DMS114 treated with DMSO at 0.1 percent for 48 hours (cell line): ENCODE measurements at regions not wholly inside any gene's neighbourhood (a gene's known extent, or its start where the extent isn't known, plus 50 kb on each side); places are given as distances from the start of the nearest gene placed in this dataset.
"Not testable (repeated sequence)": the region's sequence is repeated elsewhere in the genome, so short reads cannot be mapped to it uniquely, and the experiment has no call there.

Experiments used
- DNase-seq: peaks from one replicate; lab custom pipeline; 2025; ENCODE audit not compliant: unreplicated experiment; lab: John Stamatoyannopoulos, UW

GRCh38 chr4:125590158-125590557, 275.4 kb downstream of the FAT4 start:
- no peak for DNase-seq

- no peak for DNase-seq
These were observed 276.5 kb downstream of the FAT4 start for GRCh38 chr4:125591290-125591689.

GRCh38 chr4:125594056-125594602, 279.4 kb downstream of the FAT4 start:
- no peak for DNase-seq

GRCh38 chr4:125605926-125606325, 291.2 kb downstream of the FAT4 start:
- not testable (repeated sequence) for DNase-seq

- DNase-seq = no peak
These were observed 305.5 kb downstream of the FAT4 start for GRCh38 chr4:125620066-125620860.

- no peak for DNase-seq
These were observed 310.2 kb downstream of the FAT4 start for GRCh38 chr4:125624951-125625350.

- no peak for DNase-seq
These were observed 312.2 kb downstream of the FAT4 start for GRCh38 chr4:125626946-125627345.

GRCh38 chr4:125639182-125639621, 324.4 kb downstream of the FAT4 start:
- DNase-seq = no peak

GRCh38 chr4:125641611-125642010, 326.9 kb downstream of the FAT4 start:
- DNase-seq = no peak

- no peak for DNase-seq
These were observed 327.9 kb downstream of the FAT4 start for GRCh38 chr4:125642645-125643044.

- no peak for DNase-seq
These were observed 334.7 kb downstream of the FAT4 start for GRCh38 chr4:125649452-125649851.

GRCh38 chr4:125650557-125650956, 335.8 kb downstream of the FAT4 start:
- DNase-seq = no peak

- DNase-seq = not testable (repeated sequence)
These were observed 337.1 kb downstream of the FAT4 start for GRCh38 chr4:125651707-125652357.

GRCh38 chr4:125658773-125659172, 344.0 kb downstream of the FAT4 start:
- DNase-seq = no peak

- DNase-seq = no peak
These were observed 349.4 kb downstream of the FAT4 start for GRCh38 chr4:125663896-125664767.

GRCh38 chr4:125666635-125667034, 351.9 kb downstream of the FAT4 start:
- no peak for DNase-seq

GRCh38 chr4:125676156-125676555, 361.4 kb downstream of the FAT4 start:
- DNase-seq = no peak

- DNase-seq = no peak
These were observed 361.8 kb downstream of the FAT4 start for GRCh38 chr4:125676583-125676982.

GRCh38 chr4:125677665-125678307, 363.0 kb downstream of the FAT4 start:
- DNase-seq = no peak

- no peak for DNase-seq
These were observed 365.2 kb downstream of the FAT4 start for GRCh38 chr4:125679989-125680388.

GRCh38 chr4:125681240-125681639, 366.5 kb downstream of the FAT4 start:
- no peak for DNase-seq
